HG02642 (cell line): ENCODE measurements at regions not wholly inside any gene's neighbourhood (a gene's known extent, or its start where the extent isn't known, plus 50 kb on each side); places are given as distances from the start of the nearest gene placed in this dataset.
"Not testable (repeated sequence)": the region's sequence is repeated elsewhere in the genome, so short reads cannot be mapped to it uniquely, and the experiment has no call there.

Source experiments
- ATAC-seq: cut with Tn5 transposase; IDR thresholded peaks from one replicate; pipeline ENCODE4 v1.9.1; 2021; ENCODE audit warnings: mild to moderate bottlenecking; ENCODE audit not compliant: unreplicated experiment, poor library complexity

DNA sequence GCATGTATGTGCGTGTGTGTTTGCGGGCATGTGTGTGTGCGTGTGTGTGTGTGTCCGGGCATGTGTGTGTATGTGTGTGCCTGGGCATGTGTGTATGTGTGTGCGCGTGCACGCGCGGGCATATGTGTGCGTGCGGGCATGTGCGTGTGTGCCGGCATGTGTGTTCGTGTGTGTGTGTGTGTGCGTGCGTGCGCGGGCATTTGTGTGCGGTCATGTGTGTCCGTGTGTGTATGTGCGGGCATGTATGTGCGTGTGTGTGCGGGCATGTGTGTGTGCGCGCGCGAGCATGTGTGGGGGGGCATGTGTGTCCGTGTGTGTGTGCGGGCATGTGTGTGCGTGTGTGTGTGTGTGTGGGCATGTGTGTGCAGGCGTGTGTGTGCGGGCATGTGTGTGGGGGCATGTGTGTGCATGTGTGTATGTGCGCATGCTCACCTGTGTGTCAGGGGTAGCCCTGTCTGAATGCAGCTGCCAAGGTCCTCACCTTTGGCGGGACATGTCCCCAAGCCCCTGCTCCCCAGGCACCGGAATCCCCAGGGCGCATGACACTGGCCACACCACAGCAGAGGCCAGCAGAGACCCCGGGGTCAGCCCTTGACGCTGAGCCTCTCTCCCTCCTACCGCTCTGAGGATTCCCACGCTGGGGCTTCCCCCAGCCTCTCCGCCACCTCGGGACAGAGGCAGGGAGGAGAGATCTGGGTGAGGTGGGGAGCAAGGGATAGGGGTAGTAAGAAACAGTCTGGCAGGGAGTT lies 109.5 kb upstream of the NCOR2 start:
- no peak for ATAC-seq

DNA sequence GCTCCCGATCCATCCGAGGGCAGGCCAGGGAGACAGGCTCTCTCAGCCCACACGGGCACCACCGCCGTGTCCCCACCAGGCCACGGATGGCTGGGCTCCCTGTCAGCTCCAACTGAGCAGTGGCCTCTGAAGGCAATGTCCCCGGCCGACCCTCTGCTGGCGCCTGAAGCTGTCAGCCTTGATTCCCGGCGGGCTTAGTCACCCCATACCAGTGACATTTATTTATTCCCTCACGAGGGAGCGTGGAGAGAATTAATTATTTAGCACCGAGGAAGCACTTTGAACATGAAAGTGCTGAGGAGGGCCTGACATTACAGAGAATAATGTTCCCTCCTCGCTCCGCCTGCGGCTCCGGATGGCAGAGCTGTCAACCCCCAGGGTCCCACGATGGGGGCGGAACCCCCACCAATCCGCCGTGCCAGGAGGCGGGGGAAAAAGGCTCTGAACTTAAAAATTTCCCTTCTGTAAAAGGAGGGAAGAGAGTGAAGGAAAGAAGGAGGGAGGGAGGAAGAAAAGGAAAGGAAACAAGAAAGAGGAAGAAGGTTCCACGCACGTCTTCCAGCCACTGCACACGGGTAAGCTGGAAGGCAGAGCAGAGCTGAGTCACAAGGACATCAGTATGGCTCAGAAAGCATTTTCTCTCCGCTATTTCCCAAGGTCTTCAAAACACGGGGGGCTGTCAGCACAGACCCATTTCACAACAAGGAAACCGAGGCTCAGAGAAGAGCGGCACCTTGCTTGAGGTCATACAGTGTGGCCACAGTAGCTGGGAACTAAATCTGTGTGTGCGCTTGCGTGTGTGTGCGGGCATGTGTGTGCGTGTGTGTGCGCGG lies 108.7 kb upstream of the NCOR2 start:
- ATAC-seq, result no peak

DNA sequence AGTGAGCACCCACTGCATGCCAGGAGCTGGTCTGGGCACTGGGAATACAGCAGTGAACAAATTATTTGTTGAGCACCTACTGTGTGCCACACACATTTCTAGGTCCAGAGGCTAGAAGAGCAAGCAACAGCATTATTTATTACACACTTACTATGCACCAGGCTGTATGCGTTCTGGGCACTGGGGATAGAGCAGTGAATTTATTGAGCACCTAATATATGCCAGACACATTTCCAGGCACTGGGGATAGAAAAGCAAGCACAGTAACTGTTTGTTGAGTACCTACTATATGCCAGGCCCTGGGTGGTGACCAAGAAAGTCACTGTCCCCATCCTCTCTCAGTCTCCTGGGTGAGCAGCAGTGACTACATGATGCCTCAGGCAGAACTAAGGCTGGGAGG lies 107.5 kb upstream of the NCOR2 start:
- no peak for ATAC-seq

DNA sequence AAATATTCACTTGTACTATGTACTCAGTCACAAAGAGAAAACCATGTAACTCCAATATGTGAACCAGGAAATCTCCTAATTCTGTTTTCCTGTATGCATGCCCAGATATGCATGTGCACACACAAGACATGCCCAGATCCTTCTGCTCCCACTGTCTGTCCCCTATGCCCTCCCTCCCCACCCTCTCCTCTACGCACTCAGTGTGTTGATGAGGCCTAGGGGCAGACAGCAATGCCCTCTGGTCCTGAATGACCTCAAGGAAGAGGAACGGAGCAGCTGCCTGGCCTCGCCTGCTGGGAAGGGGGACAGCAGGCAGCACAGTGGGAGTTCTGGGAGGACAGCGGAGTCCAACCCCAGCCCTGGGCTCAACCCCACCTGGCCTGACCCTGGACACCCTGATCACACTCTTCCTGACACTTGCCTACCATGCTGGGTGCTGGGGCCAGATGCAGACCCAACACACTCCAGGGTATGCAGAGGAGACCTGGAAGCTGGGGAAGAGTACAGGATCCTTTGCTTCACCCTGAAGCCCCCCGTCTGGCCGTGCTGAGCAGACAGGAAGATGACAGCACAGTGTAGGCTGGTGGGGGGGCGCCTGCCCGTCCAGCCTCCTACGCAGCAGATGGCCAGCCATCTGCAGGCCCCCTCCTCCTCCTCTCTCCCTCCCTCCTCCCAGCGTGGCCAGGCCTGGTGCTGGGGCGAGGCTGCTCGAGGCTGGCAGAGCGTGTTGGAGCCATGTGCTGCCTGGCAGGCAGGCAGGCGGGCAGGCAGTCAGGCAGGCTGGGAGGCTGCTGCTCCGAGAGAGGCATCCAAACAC lies 106.6 kb upstream of the NCOR2 start:
- no peak for ATAC-seq

DNA sequence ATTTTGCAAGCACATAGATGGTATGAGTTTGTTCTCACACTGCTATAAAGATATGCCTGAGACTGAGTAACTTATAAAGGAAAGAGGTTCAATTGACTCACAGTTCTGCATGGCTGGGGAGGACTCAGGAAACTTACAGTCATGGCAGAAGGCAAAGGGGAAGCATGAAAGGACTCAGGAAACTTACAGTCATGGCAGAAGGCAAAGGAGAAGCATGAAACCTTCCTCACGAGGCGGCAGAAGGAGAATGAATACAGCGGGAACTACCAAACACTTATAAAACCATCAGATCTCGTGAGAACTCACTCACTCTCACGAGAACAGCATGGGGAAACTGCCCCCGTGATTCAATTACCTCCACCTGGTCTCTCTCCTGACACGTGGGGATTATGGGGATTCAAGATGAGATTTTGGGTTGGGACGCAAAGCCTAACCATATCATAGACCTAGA lies 101.9 kb upstream of the NCOR2 start:
- not testable (repeated sequence) for ATAC-seq

DNA sequence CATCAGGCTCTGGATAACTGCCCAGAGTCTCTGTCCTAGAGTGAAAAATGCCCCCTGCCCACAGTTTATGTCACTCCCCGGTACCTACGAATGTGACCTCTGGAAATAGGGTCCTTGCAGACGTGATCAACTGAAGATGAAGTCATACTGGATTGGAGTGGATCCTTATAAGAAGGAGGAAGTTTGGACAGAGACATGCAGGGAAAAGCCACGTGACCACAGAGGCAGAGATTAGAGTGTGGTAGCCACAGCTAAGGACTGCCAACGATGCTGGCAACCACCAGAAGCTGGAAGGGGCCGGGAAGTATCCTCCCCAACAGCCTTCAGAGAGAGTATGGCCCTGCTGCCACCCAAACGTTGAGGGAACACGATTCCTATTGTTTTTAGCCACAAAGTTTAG lies 101.2 kb upstream of the NCOR2 start:
- ATAC-seq, result no peak

DNA sequence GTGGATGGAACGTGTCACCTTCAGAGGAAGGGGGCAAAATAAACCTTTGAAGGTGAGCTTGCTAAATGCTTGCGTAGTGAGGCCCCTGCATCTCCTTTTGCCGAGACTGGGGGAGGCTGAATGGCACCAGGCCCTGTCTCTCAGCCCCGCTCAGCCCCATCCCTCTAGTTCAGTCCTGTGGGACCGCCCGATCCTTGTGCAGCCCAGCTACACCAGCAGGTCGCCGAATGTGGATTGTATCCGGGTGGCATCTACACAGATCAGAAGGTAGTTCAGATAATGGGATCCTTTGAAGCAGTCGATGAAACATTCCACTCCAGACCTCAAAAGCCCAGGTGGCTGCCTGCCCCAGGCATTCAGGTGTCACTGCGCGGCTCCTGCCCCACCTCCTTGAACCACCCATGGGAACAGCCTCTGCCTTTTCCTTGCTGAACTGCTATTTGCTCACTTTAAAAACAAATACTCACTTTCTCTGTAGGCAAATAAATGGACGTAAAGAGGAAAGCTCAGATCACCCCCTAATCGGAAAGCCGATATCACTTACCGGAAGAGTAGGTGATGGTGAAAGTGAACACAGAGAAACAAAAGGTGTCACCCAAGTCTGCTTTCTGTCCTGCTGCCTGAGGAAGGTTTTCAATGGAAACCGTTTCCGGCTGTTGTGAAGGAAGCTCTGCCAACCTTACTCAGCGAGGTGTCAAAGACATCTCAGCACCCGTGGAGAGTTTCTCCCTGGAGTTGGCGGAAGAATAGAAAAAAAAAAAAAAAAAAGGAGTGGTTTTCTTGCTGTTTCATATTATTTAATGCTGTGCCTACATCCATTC lies 100.3 kb upstream of the NCOR2 start:
- ATAC-seq, result no peak

DNA sequence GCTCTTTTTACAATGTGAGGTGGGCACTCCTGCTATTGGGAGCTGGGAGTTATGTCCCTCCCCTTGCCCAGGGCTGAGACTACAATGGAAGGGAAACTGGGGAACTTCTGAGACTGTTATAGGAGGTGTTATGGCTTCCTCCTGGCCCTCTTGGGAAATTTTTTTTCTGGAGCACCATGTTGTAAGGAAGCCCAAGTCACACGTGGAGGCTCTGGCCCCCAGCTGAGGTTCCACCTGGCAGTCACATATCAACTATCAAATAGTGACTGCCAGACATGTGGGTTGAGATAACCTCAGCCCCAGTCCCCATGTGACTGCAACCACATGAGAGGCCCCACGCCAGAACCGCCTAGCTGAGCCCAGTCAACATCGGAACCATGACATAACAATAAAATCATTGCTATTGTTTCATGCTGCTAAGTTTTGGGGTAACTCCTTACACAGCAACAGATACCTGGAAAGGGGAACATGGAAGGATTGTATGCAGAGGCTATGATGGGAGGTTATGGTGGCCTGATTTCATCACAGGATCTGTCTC lies 99.4 kb upstream of the NCOR2 start:
- no peak for ATAC-seq

DNA sequence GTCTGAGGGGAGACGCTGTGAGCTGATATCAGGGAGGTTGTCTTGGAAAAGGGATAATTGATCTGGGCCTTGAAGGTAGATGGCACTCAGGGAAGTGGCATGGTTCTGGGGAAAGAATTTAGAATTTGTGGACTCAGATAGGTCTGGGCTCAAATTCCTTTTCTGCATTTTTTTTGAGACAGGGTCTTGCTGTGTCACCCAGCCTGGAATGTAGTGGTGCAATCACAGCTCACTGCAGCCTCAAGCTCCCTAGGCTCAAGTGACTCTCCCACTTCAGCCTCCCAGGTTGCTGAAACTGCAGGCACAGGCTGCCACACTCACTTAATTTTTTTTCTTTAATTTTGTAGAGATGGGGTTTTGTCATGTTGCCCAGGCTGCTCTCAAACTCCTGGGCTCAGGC lies 98.1 kb upstream of the NCOR2 start:
- no peak for ATAC-seq

DNA sequence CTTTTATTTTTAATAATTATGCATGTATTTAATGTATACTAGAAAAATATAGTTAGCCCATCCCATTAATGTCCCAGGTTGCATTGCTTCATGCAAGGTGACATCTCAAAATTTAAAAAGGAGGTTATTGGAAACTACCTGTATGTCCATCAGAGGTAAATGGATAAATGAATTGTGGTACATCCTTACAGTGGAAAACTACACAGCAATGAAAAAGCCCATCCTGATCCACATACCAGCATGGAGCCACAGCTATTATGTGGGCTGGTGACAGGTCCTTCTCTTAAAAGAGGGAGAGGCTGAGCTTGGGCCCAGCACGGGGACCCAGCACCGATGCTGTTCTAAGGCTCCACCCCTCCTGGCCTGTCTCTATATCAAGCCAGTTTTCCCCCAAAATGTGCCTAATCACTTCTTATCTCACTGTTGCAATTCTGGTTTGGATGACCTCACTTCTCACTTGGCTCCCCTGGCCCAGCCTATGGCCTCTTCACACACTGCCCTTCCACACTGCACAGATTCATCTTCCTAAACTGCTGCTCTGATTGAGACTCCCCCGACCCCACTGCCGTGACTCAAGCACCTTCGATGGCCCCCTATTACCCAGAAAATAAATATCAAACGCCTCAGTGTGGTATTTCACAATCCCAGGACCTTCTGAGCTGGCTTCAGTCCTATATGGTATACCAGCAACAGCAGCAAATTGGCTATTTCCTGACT lies 97.1 kb upstream of the NCOR2 start:
- ATAC-seq, result no peak

DNA sequence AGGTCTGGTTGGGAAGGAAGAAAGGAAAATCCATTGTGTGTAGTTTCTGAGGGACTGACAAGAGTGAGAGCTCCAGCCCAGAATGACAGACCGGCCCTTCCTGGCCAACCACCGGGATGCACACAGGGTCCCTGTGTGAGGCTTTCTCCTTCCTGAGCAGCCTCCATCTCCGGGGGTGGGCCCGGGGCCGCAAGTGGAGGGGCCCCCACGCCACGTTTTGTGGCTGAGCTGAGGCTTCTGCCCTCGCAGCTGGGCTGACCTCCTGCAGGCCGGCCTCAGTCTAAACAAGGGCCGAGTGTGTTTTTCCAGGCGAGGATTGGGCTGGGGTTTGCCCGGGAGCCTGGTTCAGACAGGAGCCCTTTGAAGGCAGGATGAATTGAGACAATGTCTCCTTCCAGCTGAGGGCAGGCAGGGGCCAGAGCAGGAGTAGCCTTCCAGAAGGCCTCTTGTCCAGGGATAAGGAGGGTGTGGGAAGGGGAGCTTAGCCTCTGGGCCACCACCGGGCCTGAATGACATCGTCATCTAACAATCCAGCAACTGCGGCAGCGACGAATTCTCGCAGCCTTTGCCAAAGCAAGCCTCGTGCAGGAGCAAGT lies 96.5 kb upstream of the NCOR2 start:
- no peak for ATAC-seq

DNA sequence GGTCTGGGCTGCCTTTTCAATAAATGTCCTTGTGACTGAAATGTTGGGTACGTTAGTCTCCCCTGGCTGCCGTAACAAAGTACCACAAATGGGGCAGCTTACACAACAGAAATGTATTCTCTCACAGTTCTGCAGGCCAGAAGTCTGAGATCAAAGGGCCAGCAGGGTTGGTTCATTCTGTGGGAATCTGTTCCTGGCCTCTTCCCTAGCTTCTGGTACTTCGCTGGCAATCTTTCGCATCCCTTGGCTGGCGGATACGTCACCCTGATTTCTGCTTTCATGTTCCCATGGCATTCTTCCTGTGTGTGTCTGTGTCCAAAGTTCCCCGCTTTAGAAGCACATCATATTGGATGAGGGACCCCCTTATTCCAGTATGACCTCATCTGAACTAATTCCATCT lies 95.8 kb upstream of the NCOR2 start:
- ATAC-seq, result no peak

DNA sequence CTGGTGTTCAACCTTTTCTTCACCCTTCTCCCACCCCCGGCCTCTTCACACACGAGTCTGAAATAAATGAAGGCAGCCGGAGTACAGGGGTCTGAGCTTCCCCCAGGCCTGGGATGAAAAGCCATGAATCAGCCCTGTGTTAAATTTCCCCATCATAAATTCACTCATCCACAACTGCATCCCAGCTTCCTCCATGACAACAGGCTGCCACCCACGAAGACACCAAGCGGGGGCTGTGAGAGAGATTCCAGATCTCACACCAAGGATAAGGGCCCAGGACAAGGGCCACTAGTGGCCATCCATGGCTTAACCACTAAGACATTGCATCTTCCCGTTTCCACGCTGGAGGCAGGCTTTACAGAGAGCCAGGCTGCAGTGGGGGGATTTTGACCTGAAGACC lies 93.9 kb upstream of the NCOR2 start:
- no peak for ATAC-seq

DNA sequence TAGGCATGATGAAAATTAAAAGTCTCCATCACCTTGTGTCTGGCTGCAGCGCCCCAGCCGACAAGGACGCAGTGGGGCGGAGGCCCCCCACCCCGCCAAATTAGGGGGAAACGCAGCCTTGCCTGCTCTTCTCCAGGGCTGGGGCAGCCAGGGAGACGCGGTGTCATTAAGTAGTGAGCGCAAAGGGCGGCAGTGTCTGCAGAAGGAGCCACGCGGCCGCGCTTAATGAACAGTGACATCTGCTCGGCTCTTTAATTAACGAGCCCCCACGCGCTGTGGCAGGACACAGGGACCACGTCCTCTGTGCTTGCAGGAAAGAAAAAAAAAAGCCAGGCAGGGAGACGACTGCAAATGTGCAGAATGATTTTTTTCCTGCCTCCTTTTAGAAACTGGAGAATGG lies 93.4 kb upstream of the NCOR2 start:
- no peak for ATAC-seq

DNA sequence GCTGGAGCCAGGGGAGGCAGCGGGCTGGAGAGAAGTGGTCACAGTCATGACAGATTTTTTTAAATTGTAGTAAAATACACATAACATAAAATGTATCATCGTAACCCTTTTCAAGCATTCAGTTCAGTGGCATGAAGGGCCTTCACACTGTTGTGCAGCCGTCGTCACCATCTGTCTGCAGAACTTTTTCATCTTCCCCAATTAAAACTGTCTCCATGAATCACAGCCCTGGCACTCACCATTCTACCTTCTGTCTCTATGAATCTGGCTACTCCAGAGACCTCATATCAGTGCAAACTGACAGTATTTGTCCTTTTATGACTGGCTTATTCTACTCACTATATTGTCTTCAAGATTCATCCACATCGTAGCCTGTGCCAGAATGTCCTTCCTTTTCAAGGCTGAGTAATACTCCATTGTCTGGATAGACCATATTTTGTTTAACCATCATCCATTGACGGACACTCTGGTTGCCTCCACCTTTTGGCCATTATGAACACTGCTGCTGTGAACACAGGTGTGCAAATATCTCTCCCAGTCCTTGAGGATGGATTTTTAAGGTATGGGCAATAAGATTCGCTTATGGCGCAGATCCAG lies 91.5 kb upstream of the NCOR2 start:
- no peak for ATAC-seq

DNA sequence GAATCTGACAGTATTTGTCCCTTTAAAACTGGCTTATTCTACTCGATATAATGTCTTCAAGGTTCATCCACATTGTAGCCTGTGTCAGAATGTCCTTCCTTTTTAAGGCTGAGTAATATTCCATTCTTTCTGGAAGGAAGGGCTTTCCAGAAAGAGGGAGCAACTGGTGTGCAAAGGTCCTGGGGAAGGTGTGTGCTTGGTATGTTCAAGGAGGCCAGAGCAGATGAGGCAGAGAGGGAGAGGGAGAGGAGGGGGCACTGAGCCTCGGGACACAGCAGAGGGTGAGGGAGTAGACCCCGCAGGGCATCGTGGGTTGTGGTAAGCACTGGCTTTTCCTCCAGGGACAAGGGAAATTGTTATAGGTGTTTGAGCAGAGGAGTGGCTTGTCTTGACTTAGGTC lies 90.9 kb upstream of the NCOR2 start:
- ATAC-seq, result no peak

DNA sequence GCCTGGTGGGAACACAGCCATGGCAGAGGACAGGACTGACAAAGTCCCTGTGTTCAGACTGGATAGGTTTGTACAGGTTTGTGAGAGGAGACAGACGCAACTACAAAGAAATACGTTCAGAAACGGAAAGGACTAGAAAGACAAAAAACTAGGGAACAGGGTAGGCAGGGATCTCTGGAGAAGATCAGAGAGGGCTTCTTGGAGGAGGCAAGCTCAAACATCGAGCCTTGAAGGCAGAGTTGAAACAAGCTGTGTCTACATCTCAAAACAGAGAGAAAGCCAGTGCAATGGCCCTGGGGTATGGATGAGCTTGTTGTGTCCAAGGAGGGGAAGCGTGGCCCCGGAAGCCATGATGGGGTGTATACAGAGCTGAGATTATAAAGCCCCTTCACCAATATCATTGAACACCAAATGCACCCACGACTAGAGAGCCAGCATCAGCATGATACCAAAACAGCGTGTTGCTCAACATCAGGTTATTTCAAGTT lies 89.6 kb upstream of the NCOR2 start:
- no peak for ATAC-seq
